ENCODE measurements at regions not wholly inside any gene's neighbourhood (a gene's known extent, or its start where the extent isn't known, plus 50 kb on each side); places are given as distances from the start of the nearest gene placed in this dataset.

GRCh38 chr14:45905672-45906071, 652.7 kb upstream of the MIS18BP1 start:
- no peak for TF ChIP-seq EP300 (IDR thresholded peaks at IDR 0.05)
- TF ChIP-seq CTCF (IDR thresholded peaks at IDR 0.05), result no peak

All from ovary (tissue), 3 donors.